ENCODE measurements at regions not wholly inside any gene's neighbourhood (a gene's known extent, or its start where the extent isn't known, plus 50 kb on each side); places are given as distances from the start of the nearest gene placed in this dataset.

GRCh38 chr3:34793057-34793456 is 846.3 kb upstream of the ARPP21 start:
- H3K4me1 ChIP-seq: no peaks in the 10 kb centered on the region
- no peak overlapping the region for H3K27ac ChIP-seq
- intact Hi-C loops (cut with DNase I): loop anchor here (10.0 kb wide), 1 partner anchor 538 kb away; no protein-coding TSS in a partner anchor
- no peak for DNase-seq (ENCODE audit: low spot score in 2 of 2)
- TF ChIP-seq, protein P1, sequence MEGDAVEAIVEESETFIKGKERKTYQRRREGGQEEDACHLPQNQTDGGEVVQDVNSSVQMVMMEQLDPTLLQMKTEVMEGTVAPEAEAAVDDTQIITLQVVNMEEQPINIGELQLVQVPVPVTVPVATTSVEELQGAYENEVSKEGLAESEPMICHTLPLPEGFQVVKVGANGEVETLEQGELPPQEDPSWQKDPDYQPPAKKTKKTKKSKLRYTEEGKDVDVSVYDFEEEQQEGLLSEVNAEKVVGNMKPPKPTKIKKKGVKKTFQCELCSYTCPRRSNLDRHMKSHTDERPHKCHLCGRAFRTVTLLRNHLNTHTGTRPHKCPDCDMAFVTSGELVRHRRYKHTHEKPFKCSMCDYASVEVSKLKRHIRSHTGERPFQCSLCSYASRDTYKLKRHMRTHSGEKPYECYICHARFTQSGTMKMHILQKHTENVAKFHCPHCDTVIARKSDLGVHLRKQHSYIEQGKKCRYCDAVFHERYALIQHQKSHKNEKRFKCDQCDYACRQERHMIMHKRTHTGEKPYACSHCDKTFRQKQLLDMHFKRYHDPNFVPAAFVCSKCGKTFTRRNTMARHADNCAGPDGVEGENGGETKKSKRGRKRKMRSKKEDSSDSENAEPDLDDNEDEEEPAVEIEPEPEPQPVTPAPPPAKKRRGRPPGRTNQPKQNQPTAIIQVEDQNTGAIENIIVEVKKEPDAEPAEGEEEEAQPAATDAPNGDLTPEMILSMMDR (IDR thresholded peaks at IDR 0.05): no peak
- no peaks in the 10 kb centered on the region for H3K27me3 ChIP-seq
- no peaks in the 10 kb centered on the region for H3K36me3 ChIP-seq
- H3K4me3 ChIP-seq: no peak overlapping the region
- no peaks in the 10 kb centered on the region for H3K9me3 ChIP-seq

- no peak overlapping the region for H3K27ac ChIP-seq
- no peak for DNase-seq (ENCODE audit: low spot score in 2 of 2)
- H3K4me1 ChIP-seq: no peaks in the 10 kb centered on the region
- no peaks in the 10 kb centered on the region for H3K27me3 ChIP-seq
- H3K4me3 ChIP-seq: no peak overlapping the region
- intact Hi-C loops (cut with DNase I): no loop called here
- TF ChIP-seq, protein P1 (IDR thresholded peaks at IDR 0.05): no peak
- no peaks in the 10 kb centered on the region for H3K36me3 ChIP-seq
- no peaks in the 10 kb centered on the region for H3K9me3 ChIP-seq
These were observed 831.7 kb upstream of the ARPP21 start for GRCh38 chr3:34807611-34808010.

DNA sequence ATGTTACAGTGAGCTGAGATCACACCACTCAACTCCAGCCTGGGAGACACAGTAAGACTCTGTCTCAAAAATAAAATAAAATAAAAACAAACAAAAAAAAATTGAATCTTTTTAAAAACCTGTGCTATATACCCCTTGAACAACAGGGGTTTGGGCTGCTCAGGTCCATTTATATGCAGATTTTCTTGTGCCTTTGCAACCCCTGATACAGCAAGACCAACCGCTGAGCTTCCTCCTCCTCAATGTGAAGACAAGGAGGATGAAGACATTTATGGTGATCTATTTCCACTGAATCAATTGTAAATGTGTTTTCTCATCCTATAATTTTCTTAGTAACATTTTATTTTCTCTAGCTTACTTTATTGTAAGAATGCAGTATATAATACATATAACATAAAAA is 831.0 kb upstream of the ARPP21 start:
- DNase-seq (ENCODE audit: low spot score in 2 of 2): no peak
- Histone ChIP-seq H3K36me3 (no peaks in the 10 kb centered on the region), H3K9me3 (no peaks in the 10 kb centered on the region), H3K4me3 (no peak overlapping the region), H3K27ac (no peak overlapping the region), H3K27me3 (no peaks in the 10 kb centered on the region), H3K4me1 (no peaks in the 10 kb centered on the region)
- intact Hi-C loops (cut with DNase I): no loop called here
- TF ChIP-seq, protein P1 (IDR thresholded peaks at IDR 0.05): no peak

- TF ChIP-seq, protein P1 (IDR thresholded peaks at IDR 0.05): no peak
- no peak for DNase-seq (ENCODE audit: low spot score in 2 of 2)
- H3K27me3 ChIP-seq: no peaks in the 10 kb centered on the region
- H3K27ac ChIP-seq: no peak overlapping the region
- no peaks in the 10 kb centered on the region for H3K9me3 ChIP-seq
- H3K36me3 ChIP-seq: no peaks in the 10 kb centered on the region
- H3K4me3 ChIP-seq: no peak overlapping the region
- no peaks in the 10 kb centered on the region for H3K4me1 ChIP-seq
- intact Hi-C loops (cut with DNase I): no loop called here
These were observed 810.5 kb upstream of the ARPP21 start for GRCh38 chr3:34828847-34829246.

GRCh38 chr3:34832865-34833508 is 806.3 kb upstream of the ARPP21 start:
- Histone ChIP-seq H3K4me3 (no peak overlapping the region), H3K9me3 (no peaks in the 10 kb centered on the region), H3K4me1 (no peaks in the 10 kb centered on the region), H3K36me3 (no peaks in the 10 kb centered on the region), H3K27ac (no peak overlapping the region), H3K27me3 (no peaks in the 10 kb centered on the region)
- TF ChIP-seq, protein P1 (IDR thresholded peaks at IDR 0.05): no peak
- intact Hi-C loops (cut with DNase I): no loop called here
- DNase-seq (ENCODE audit: low spot score in 2 of 2): no peak

Measured in ascending aorta (tissue), 2 donors.